ENCODE measurements at regions not wholly inside any gene's neighbourhood (a gene's known extent, or its start where the extent isn't known, plus 50 kb on each side); places are given as distances from the start of the nearest gene placed in this dataset.
A peak's percentile ranks its signal among the peaks of the same experiment; 100 is the strongest.

DNA sequence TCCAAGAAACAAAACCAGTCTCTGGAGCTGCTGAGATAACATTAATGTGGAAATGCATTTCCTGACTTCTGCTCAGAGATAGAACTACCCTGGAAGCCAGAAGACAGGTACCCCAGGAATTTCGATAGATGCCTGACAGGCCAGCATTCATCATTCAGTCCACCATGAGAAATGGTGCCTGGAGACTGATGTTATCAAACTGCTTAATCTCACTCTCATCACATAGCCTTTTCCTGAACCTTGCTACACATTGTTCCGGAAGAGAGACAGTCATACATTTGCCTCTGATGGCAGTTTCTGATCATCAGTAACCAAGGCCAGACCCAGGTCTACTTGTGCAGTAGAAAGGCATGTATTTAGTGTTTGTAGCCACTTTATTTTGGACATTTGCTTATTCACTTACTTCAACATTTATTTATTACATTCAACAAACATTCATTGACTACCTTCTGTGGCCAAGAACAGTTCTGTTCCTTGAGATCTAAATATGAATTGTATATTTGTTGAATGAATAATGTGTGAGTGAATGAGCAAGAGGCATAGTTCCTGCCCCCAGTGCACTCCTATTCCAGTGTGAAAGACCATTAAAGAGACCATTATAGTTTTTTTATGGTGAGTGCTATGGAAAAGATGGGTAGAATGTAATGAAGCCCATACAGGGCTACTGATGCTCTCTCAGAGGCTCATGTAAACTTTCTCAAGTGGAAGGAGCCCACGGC lies 485.7 kb downstream of the NUF2 start:
- no peak for DNase-seq (ENCODE audit: low read depth)

DNA sequence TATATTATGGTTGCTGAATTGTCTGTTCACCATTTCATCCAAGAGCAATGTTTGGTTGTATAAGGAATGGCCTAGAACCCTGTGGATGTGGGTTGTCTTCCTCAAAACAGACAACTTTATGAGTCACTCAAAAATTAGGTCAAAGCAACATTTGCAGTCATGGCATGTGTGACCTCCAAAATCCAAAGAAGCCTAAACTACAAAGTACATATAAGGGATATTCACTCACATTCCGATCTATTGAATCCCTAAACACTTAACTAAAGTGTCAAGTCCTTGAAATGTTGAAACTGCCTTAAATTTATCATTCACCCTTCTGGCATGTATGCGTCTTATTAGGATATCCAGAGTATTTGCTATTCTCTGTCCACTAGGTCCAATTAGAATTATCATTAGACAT lies 491.5 kb downstream of the NUF2 start:
- DNase-seq (ENCODE audit: low read depth), result peak; percentile 57

DNA sequence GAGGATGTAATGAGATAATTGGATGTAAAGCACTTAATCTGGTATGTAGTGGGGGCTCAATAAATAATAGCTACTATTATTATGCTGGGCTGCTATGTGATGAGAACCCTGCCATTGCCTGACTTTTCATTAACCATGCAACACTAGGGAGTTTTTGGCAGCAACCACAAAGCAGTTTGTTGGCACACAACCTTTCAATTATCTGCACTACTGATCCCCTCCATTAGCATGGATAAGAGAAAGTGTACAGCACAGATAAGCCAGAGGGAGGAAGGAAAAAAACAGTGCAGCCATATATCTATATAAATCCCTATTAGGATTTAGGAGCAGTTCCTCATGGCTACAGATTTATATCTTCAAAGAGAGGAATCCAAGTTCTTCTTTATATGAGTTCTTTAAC lies 498.5 kb downstream of the NUF2 start:
- DNase-seq (ENCODE audit: low read depth), result no peak

DNA sequence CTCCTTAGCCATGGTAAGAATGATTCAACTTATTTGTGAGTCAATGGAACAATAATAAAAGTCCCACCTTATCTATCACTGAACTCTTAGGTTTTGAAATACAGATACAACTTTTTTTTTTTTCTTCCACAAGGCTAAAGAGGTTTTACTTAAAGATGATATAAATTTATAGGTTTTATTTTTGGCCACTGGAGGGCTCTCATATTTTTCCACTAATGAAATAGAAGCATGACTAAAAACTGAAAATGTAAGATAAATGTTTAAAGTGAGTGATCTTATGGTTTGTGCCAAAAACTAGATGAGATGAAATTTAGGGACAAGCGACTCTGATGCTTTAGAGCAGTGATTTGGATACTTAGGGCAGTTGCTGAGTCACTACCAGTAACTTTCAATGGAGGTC lies 499.0 kb downstream of the NUF2 start:
- peak; percentile 32 for DNase-seq (ENCODE audit: low read depth)

DNA sequence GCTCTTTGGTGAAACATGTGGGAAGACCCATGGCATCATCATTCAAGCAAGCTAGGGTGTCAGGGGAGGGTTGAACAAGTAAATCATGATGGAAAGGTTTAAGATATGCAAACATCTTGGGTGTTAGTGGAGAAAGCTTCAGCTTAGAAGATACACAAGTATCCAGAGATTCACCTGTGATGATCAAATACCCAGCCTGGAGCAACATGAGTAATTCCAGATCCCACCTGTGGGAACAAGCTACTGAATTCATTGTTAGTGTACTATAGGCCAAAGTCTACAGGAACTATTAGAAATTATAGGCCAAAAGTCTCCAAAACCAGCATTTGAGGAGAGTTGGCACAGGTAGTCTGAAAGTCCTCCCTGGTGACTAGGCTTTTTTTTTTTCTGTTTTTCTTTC lies 499.9 kb downstream of the NUF2 start:
- DNase-seq (ENCODE audit: low read depth), result no peak

DNA sequence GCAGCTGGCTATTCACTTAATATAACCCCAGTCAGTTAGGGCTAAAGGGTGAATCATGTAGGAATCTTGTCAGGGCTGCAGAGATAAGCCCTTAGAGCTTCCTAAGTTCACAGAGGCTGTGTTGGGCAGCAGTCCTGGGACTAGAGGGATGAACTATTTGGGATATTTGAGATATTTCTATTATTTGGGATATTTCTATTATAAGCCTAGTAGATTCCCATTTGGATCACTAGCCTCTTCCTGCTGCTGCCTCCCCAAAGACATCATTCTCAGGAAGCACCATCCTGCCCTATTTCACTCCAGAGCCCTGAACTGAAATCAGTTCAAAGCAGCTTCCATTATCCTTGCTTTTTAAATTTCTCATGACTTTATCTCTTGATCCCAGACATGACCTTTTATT lies 501.3 kb downstream of the NUF2 start:
- DNase-seq (ENCODE audit: low read depth), result peak; percentile 50

DNA sequence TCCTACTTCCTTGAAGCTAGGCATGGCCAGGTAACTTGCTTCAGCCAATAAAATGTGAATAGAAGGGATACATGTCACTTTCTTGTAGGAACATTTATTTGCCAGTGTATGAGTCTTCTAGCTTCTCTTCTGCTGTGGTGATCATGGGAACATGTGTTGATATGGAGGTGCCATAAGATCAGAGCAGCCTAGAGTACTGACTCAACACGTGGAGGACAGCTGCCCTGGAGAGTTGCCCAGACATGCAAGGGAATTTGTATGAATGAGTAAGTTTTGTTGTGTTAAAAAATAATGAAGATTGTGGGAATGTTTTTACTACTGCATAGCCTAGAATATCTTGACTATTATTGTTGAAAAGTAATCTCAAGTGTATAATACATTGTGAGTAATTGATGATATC lies 502.3 kb downstream of the NUF2 start:
- peak; percentile 98 for DNase-seq (ENCODE audit: low read depth)

DNA sequence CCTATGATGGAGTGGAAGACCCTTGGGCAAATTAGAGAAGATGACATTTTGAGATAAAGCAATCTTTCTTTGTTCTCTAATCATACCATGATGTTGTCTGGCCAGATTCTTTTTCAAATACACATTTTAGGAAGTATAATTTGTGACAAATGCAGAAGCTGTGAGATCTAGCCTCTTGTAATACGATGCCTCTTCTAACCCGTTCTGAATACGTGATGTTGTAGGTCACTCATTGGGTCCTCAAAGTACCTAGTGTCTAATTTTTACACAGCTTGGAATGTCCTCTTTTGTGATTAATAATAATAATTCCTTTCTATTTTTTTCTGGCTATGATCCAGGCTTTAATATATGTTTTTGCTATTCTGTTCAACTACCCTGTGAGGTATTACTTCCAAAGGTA lies 502.7 kb downstream of the NUF2 start:
- no peak for DNase-seq (ENCODE audit: low read depth)

DNA sequence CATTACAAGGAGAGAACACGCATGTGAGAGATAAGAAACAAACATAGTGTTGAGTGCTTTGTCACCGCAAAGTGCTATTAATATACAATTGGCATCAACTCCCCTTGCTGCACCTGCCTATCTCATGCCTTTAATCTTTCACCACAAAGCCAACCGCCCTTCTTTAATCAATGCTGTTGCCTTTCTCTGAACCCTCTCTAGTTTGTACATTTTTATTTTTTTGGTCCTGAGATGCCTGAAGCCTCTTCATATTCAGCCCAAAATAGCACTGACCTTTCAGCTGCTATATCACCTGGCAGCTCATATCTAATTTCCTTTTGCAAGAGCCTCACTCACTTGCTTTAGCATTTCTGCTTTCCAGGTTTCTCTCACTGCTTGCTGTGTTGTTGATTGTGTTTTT lies 504.7 kb downstream of the NUF2 start:
- no peak for DNase-seq (ENCODE audit: low read depth)

DNA sequence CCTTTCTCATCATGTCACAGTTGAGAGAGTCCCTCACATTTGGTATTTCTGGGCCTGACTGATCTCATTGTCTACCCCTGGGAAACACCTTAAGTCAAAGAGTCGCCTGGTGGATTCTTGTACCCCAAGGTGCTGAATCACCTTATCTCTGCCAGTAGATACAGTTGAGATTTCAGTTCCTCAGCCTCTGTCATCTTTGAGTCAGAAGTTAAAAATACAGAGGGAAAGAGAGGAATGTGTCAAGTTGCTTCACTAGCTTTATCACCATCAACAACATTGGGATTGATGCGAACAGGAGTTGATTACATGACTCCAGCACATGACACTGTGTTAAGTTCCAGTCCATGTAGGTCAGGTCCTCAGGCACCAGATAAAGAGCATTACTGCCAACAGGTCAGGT lies 513.0 kb downstream of the NUF2 start:
- DNase-seq (ENCODE audit: low read depth), result peak; percentile 45

DNA sequence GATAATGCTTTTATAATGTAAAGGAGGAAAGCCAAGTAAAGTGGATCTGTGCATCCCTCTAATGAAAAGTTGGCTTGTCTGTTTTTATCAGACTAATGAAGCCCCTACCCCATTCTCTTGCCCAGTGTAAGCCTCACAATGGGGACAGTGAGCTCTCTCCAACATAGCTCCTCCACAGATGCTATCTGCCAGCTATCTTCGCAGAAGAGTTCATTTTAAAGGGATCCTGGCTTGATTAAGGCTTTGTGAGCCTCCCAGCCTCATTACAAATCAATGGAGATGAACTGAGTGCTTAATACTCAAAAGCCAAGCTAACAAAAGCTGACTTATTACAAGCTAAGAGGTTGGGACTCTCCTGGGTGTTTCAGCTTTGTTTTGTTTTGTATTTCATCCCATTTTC lies 514.7 kb downstream of the NUF2 start:
- no peak for DNase-seq (ENCODE audit: low read depth)

DNA sequence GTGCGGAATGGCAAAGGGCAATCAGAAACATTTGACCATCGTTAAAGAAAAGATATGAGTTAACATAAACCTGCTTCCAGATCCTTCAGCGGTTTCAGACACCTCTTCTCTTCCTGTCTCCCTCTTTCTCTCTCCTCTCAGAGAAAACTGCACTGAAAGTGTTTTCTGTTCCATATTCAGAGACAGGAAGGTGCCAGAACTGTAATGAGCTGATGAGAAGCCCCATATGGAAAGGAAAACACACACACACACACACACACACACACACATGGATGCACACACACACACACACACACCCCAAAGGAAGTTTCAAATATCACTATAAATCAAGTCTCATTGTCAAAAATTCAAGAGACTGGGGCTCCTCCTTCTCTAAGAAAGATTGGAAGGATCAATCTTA lies 515.5 kb downstream of the NUF2 start:
- DNase-seq (ENCODE audit: low read depth), result no peak

DNA sequence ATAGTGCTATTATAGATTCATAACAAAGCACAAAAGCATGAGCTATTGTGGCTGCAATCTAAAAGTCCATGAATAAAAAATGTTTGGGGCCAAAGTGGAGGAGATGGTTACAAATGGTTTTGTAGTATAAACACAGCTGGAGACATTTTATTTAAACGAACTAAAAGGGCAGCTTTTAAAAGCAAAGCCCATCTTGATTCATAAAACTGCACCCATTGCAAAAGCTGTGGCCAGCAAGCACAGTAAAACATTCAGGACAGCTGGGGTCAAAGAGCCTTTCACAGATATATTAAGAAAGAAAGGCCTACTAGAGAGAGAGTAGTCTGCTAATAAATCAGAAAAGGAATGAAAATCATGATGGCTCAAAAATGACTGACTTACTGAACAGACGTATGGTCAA lies 520.8 kb downstream of the NUF2 start:
- no peak for DNase-seq (ENCODE audit: low read depth)

DNA sequence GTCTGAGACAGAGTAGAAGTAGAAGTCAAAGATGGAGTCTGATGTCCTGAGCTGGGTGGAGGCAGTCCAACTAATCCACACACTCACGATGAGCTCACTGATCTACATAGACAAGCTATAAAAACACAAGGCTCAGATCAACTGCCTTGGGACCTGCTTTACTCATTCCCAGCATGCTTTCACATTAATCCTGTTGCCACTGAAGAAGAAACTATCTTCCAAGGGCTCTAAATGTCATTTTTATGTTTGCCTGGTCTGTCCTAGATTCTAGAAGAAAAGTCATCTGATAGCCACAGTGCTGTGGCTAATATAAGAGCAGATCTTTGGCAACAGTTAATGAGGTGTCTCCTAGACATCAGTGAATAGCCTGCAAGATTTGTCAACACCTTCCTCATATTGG lies 522.7 kb downstream of the NUF2 start:
- DNase-seq (ENCODE audit: low read depth), result peak; percentile 87

DNA sequence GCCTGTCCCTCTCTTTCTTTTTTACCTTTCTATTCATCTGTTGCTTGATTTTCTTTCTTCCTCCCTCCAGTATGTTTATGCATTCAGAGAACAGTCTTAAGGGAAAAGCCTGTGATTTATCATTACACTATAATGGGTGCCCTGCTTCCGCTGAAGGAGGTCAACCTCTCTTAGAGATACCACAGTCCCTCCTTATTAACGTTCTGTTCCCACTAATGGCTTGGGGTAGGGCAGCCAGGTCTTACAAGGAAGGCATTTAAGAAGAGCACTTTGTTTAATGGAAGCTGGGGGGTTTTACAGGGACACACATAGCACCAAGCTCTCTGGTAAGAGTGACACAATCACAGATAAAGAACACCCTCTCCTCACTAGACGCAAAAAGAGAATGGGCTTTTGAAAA lies 523.5 kb downstream of the NUF2 start:
- DNase-seq (ENCODE audit: low read depth), result no peak

DNA sequence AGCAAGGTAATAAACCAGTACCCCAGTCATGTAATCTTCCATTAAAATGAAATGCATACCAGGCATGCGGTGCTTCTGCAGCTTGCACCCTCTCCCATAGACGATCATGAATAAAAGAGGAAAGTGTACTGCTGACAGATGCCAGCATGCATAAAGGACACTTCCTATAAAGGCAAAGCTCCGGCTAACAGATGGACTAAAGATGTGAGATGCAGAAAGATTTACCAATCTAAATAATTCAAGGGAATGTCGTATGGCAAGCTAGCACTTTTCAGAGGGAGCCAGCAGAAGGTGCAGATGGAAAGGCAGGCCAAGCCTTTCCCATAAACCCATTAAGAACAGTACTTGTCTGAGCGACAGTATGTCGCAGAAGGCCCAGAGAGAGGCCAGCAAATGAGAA lies 542.0 kb downstream of the NUF2 start:
- DNase-seq (ENCODE audit: low read depth), result no peak

DNA sequence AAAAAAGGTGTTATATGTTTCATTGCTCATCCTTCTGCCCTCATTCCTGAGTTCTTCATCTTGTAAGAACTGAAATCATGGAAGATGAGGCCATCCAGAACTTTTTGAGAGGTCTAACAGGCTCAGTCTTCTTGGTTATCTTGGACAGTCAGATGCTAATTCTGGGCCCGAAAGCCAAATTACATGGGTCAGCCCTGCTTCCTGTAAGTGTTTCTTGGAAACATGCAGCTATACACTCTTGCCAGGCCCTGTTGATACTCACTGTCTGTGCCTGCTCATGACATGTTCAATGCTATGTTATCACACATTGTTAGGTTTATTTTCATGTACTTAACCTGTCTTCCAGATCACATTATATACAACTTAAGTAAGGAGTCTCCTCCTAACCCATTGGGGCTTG lies 542.5 kb downstream of the NUF2 start:
- DNase-seq (ENCODE audit: low read depth), result no peak

DNA sequence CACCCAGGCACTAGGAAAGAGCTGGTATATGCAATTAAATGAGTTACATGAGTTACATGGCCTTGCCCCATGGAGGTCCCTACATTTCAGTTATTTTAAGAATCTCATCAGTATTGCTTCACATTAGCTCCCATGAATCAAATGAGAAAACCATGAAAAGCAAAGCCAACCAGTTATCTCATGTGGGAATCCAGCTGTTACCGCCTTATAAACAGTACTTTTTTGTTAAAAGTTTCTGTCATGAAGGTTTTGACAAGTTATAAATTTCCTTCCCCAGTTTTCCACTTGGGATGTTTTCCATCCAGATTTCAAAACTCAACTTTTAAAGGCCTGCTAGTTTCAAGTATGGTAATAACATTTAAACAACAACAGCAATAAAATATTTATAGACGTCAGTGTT lies 544.8 kb downstream of the NUF2 start:
- no peak for DNase-seq (ENCODE audit: low read depth)

DNA sequence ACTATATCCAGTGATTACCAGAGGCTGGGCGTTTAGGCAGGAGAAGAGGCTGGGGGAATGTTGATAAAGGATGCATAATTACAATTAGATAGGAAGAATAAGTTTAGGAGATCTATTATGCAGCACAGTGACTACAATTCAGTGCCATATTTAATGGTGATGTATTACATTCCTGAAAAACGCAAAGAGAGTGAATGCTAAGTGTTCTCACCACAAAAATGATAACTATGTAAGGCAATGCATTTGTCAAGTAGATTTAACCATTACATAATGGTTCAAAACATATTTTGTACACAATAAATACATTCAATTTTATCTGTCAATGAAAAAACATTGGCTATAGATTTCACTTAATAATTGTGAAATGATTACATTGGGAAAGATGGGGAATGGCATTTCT lies 548.9 kb downstream of the NUF2 start:
- DNase-seq (ENCODE audit: low read depth), result peak; percentile 63

DNA sequence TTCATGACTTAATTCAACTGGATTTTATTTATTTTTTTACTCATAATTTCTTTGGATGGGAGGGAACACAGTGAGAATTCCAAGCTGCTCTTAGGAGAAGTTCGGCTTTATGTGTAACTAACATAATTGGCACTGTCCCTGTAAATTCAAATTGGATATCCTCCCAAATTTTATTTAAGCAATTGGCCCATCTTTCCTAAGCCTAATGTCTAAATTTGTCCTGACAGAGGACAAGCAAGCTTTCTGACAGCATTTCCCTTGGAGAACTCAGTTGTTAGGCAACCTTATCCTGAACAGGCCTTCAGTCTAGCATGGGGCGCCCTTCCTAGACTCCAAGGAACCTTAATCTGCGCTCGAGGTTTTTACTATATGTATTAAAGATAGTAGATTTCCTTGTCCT lies 550.3 kb downstream of the NUF2 start:
- DNase-seq (ENCODE audit: low read depth), result no peak

DNA sequence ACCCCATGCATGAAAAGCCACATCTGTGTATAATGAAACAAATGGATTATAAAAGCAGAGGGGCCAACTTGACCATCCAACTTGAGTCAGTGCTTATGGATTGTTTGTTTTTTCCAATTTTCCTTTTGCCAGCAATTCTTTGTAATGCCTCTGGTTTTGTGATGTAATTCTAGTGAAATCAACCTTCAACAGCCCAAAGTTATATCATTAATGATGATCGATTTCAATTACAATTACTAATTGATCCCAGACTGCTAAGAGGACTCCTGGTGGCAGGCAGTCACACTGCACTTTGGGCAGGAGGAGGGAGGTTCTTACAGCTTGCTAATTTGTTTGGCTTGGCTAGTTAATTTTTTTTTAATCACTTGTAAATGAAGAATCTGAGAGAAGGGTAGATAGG lies 552.3 kb downstream of the NUF2 start:
- no peak for DNase-seq (ENCODE audit: low read depth)

DNA sequence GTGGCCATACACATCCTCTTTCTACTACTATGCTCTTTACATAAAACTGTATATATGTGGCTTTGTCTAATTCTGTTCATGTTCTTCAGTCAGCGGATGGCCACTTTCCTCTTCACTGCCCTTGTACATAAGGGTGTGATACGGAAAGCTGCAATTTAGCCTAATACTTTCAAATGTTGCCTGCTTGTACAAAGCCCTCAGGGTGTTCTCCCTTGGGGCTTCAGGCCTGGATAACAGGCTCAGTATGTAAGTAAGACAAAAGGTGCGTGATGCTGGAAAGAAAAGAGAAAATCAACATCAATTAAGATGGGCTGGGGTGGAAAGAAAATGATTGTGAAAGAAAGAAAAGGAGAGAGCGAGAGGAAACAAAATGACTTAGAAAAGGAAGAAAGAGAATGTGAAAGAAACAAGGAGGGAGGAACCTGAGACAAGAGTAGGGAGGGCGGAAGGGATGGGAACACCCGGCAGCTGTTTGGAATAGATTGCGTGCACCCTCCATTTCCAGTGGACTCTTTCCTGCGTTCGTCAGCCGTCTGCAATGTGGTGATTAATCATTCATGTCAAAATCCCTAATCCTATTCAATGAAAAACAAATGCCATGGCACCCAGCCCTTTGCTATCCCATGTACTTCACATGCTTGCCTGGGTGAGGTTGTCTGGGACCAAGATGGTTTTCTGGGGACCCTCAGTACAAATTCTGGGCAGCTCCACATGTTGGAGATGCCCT lies 553.6 kb downstream of the NUF2 start:
- peak; percentile 95 for DNase-seq (ENCODE audit: low read depth)

DNA sequence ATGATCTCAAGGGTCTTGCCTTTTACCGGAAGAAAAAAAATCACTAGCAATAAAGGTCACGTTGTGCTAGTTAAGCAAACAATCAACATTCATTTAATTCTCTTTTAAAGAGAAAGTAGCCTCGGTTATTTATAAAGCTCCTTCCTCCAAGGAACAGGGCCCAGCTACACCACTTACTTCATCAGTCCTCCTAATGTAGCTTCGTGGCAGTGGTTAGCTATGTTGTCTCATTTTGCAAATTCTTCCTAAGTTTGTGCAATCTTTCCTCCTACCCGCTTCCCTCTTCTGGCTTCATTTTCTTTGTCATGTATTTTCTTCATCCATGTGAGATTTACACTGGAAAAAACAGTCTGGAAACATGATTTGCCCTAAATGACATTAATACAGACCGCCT lies 554.2 kb downstream of the NUF2 start:
- peak; percentile 67 for DNase-seq (ENCODE audit: low read depth)

DNA sequence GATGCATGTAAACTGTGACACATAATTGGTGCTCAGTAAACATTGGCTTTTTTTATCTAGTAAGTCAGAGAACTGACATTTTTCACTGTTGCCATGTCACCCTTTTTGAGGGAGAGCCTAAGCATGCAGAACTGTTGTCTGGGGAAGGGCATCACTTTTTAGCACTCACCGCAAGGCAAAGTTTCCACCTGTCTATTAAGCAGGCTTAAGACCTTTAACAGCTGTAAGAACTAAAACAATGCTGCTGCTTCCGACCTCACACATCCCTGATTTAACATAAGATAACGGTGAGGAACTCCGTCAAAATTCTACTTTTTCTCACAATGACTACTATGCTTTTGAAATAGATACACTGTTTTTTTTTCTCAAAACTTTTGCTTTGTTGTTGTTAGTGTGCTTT lies 554.8 kb downstream of the NUF2 start:
- DNase-seq (ENCODE audit: low read depth), result peak; percentile 77

Data from LHCN-M2 (cell line).